T-cell (primary cell): ENCODE measurements at regions not wholly inside any gene's neighbourhood (a gene's known extent, or its start where the extent isn't known, plus 50 kb on each side); places are given as distances from the start of the nearest gene placed in this dataset.

Source experiments
- ATAC-seq, 4 experiments: fragments of 200-7000 bp in 3 of 4; fragments of 150-1000 bp in 1 of 4; cut with Tn5 transposase; replicated peaks in 1 of 4; 1 replicate in 3 of 4; 2 replicates in 1 of 4; pipeline ENCODE4 v1.10.0; 2021; ENCODE audit warnings: moderate library complexity in 3 of 4, mild to moderate bottlenecking in 2 of 4, moderate number of reproducible peaks in 1 of 4
- CTCF ChIA-PET, 2 donors: fragments of 300-600 bp; sonication (Branson Sonifier 250); formaldehyde crosslinking; loops; one replicate each; lab custom pipeline; 2022; ENCODE audit warnings: antibody characterized with exemption in 2 of 2; lab: Charles Lee
- POLR2A ChIA-PET, 2 donors: fragments of 300-600 bp; sonication (Branson Sonifier 250); formaldehyde crosslinking; loops; one replicate each; lab custom pipeline; 2022; ENCODE audit warnings: antibody characterized with exemption in 2 of 2; lab: Charles Lee
- DNase-seq, 35 experiments: peaks; one replicate each; pipeline versions ENCODE4 v3.0.0 to v3.0.0-alpha.2; 2013 to 2023
- H3K27ac ChIP-seq: one replicate; pipeline ENCODE4 v1.5.1; 2013; ENCODE audit warnings: low read length
- H3K27me3 ChIP-seq, 2 experiments: replicated peaks in 1 of 2; 1 replicate in 1 of 2; 2 replicates in 1 of 2; pipeline versions ENCODE4 v1.6.1 to v1.7.0; 2013; ENCODE audit warnings: low read length in 1 of 2, mixed read lengths in 1 of 2; ENCODE audit not compliant: control insufficient read depth in 2 of 2, insufficient read depth in 2 of 2; ENCODE audit errors: extremely low read depth in 1 of 2
- H3K36me3 ChIP-seq, 2 donors: 1 replicate in 1 of 2; 2 replicates in 1 of 2; pipeline versions ENCODE4 v1.6.1 to v1.7.0; 2013; ENCODE audit warnings: low read length in 1 of 2; ENCODE audit not compliant: control insufficient read depth in 2 of 2, insufficient read depth in 1 of 2; ENCODE audit errors: extremely low read depth in 1 of 2
- H3K4me1 ChIP-seq, 2 experiments: 1 replicate in 1 of 2; 2 replicates in 1 of 2; pipeline versions ENCODE4 v1.6.1 to v1.7.0; 2013; ENCODE audit warnings: low read length in 2 of 2, mixed read lengths in 1 of 2; ENCODE audit not compliant: insufficient read depth in 2 of 2, control insufficient read depth in 1 of 2; ENCODE audit errors: extremely low read depth in 1 of 2
- H3K4me3 ChIP-seq, 2 donors: 1 replicate in 1 of 2; 2 replicates in 1 of 2; pipeline versions ENCODE4 v1.5.1 to v1.7.0; 2013; ENCODE audit warnings: mild to moderate bottlenecking in 2 of 2, low read length in 1 of 2, moderate library complexity in 1 of 2; ENCODE audit not compliant: control insufficient read depth in 1 of 2; ENCODE audit errors: extremely low read depth in 1 of 2
- H3K9me3 ChIP-seq: 2 replicates; pipeline ENCODE4 v1.7.0; 2013
- H3K27ac Mint-ChIP-seq, 2 donors: one replicate each; pipeline ENCODE4 v1.8.0; 2020 to 2021; ENCODE audit warnings: mild to moderate bottlenecking in 2 of 2, mixed read lengths in 2 of 2
- H3K27me3 Mint-ChIP-seq, 2 donors: one replicate each; pipeline ENCODE4 v1.8.0; 2021 to 2022; ENCODE audit warnings: mixed read lengths in 2 of 2
- H3K36me3 Mint-ChIP-seq: one replicate; pipeline ENCODE4 v1.8.0; 2021; ENCODE audit warnings: mixed read lengths
- H3K4me1 Mint-ChIP-seq, 3 donors: one replicate each; pipeline ENCODE4 v1.8.0; 2020 to 2022; ENCODE audit warnings: mixed read lengths in 3 of 3, mild to moderate bottlenecking in 1 of 3
- H3K4me3 Mint-ChIP-seq, 3 donors: one replicate each; pipeline ENCODE4 v1.8.0; 2020 to 2022; ENCODE audit warnings: mild to moderate bottlenecking in 3 of 3, mixed read lengths in 3 of 3, moderate library complexity in 3 of 3
- H3K9me3 Mint-ChIP-seq, 3 donors: one replicate each; pipeline ENCODE4 v1.8.0; 2020 to 2022; ENCODE audit warnings: mixed read lengths in 3 of 3
- WGBS: methylation state at CpG from one replicate; pipeline ENCODE4 v1.1.5; 2013; ENCODE audit warnings: missing lambda C conversion rate; ENCODE audit not compliant: insufficient coverage; 5-methylcytosine and 5-hydroxymethylcytosine counted together

DNA sequence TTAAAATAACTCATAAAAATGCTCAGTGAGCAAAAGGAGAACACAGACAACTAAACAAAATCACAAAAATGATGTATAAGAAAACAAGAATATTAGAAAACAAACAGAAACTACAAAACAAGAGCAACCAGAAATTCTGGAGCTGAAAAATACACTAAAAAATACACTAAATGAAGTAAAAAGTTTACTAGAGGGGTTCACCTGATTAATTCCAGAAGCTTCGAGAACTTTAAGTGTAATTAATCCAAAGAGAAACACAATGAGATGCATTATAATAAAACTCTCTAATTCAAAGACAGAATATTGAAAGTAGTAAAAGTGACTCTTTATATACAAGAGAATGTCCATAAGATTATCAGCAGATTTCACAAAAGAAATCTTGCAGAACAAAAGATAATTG, 558.4 kb downstream of the CCER1 start:
- Histone ChIP-seq H3K4me3 (no peak overlapping the region), H3K9me3 (no peaks in the 10 kb centered on the region), H3K36me3 (no peaks in the 10 kb centered on the region), H3K27me3 (no peaks in the 10 kb centered on the region), H3K27ac (no peak overlapping the region), H3K4me1 (no peaks in the 10 kb centered on the region)
- no peak overlapping the region for H3K4me3 Mint-ChIP-seq
- H3K36me3 Mint-ChIP-seq: no peaks in the 10 kb centered on the region
- DNase-seq (no peak), ATAC-seq (no peak)
- peaks cover 0 to 23% (median 9%) of the 10 kb centered on the region in 3 donors for H3K9me3 Mint-ChIP-seq
- no peaks in the 10 kb centered on the region for H3K27me3 Mint-ChIP-seq
- ChIA-PET CTCF (interaction anchor here in 1 of 2 donors (0.5 kb wide), 1 partner anchor 796 kb away, joined by 3 read pairs; no protein-coding TSS in a partner anchor), POLR2A (no interaction called here)
- no CpG with 5 or more reads among the region's 1 CpG for WGBS
- H3K4me1 Mint-ChIP-seq: no peaks in the 10 kb centered on the region
- no peak overlapping the region for H3K27ac Mint-ChIP-seq

DNA sequence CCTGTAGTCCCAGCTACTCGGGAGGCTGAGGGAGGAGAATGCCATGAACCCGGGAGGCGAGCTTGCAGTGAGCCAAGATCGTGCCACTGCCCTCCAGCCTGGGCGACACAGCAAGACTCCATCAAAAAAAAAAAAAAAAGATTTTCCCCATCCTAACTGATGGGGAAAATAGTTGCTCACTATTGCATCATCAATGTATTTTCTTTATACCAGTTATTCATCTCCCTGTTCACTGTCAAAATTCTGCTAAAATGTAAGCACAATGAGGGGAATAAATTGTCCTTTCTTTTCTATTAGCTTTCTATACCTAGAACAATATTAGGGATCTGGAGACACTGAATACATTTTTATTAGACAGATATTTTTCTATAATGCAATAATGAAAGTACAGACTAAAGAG, 561.3 kb downstream of the CCER1 start:
- Mint-ChIP-seq H3K4me3 (no peak overlapping the region), H3K36me3 (no peaks in the 10 kb centered on the region), H3K4me1 (no peaks in the 10 kb centered on the region), H3K27ac (no peak overlapping the region), H3K9me3 (peaks cover 3 to 25% (median 10%) of the 10 kb centered on the region in 3 donors), H3K27me3 (no peaks in the 10 kb centered on the region)
- CTCF ChIA-PET: interaction anchor here in 1 of 2 donors (0.7 kb wide), 1 partner anchor 1636 kb away, joined by 3 read pairs; no protein-coding TSS in a partner anchor
- no peak for ATAC-seq
- DNase-seq: no peak
- Histone ChIP-seq H3K27ac (no peak overlapping the region), H3K4me1 (no peaks in the 10 kb centered on the region), H3K36me3 (no peaks in the 10 kb centered on the region), H3K9me3 (no peaks in the 10 kb centered on the region), H3K4me3 (no peak overlapping the region), H3K27me3 (no peaks in the 10 kb centered on the region)
- POLR2A ChIA-PET: no interaction called here
- no CpG with 5 or more reads among the region's 5 CpGs for WGBS

DNA sequence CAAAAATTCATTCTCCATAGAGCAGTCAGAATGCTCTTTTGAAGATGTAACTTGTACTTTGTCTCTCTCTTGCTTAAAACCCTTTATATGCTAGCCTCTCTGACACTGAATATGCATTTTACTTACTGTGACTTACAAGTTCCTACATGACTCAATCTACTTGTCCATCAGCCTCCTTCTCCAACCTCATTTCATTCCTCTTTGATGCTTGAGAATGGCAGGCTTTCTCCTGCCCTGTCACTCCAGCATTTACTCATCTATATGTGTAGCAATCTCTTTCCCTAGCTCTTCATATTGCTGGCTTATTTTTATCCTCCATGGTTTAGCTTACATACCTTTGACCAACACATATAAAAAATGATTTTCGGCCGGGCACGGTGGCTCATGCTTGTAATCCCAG, 561.9 kb downstream of the CCER1 start:
- Histone ChIP-seq H3K27ac (no peak overlapping the region), H3K27me3 (no peaks in the 10 kb centered on the region), H3K4me3 (no peak overlapping the region), H3K4me1 (no peaks in the 10 kb centered on the region), H3K36me3 (no peaks in the 10 kb centered on the region), H3K9me3 (no peaks in the 10 kb centered on the region)
- Mint-ChIP-seq H3K9me3 (peaks cover 3 to 25% (median 10%) of the 10 kb centered on the region in 3 donors), H3K27ac (no peak overlapping the region), H3K4me3 (no peak overlapping the region), H3K36me3 (no peaks in the 10 kb centered on the region), H3K4me1 (no peaks in the 10 kb centered on the region), H3K27me3 (no peaks in the 10 kb centered on the region)
- ChIA-PET POLR2A (interaction anchor here in 1 of 2 donors (0.7 kb wide), 1 partner anchor 37 kb away, joined by 4 read pairs; no protein-coding TSS in a partner anchor), CTCF (interaction anchor here in 1 of 2 donors (0.7 kb wide), 1 partner anchor 1635 kb away, joined by 3 read pairs; no protein-coding TSS in a partner anchor)
- no peak for DNase-seq
- no peak for ATAC-seq
- 94% methylated on average over 3 of the region's 3 CpGs for WGBS

DNA sequence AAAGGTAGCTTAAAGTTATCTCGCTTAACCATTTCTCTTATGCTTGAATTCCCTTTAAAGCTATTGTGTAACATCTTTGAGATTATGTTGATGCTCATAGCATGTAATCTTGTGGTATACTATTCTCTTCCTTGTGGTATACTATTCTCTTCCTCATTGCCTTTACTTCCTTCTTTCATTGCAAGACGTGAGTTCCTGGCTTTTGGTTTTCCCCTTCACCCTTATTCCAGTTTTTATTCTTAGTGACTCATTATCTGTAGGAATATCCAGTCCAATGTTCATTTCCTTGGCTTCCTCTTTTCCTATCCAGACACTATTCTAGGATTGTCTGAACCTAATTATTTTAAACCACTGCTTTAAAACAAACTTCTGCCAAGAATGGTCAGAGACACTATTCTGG, 564.0 kb downstream of the CCER1 start:
- POLR2A ChIA-PET: no interaction called here
- no peaks in the 10 kb centered on the region for H3K4me1 Mint-ChIP-seq

DNA sequence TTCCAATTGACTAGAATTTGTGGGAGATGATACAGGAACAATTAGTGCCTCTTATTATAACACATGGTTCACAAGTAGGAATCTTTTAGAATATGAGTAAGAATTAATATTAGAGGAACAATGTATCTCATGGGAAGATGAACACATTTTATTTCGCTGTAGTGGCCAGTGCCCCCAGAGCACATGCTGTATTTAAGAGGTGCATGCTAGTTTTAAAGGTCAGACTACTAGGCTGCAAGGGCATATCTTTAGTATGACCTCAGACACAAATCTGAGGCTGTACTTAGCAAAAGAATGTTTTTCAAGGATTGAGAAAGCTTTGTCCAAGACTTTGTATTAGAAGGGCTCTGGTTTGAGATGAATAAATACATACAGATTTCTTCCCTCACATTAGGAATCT, 586.9 kb downstream of the CCER1 start:
- H3K9me3 Mint-ChIP-seq: no peaks in the 10 kb centered on the region
- H3K4me3 Mint-ChIP-seq: no peak overlapping the region
- Histone ChIP-seq H3K27me3 (no peaks in the 10 kb centered on the region), H3K9me3 (no peaks in the 10 kb centered on the region), H3K4me3 (no peak overlapping the region), H3K36me3 (no peaks in the 10 kb centered on the region), H3K27ac (no peak overlapping the region), H3K4me1 (no peaks in the 10 kb centered on the region)
- no peaks in the 10 kb centered on the region for H3K4me1 Mint-ChIP-seq
- H3K36me3 Mint-ChIP-seq: no peaks in the 10 kb centered on the region
- no peaks in the 10 kb centered on the region for H3K27me3 Mint-ChIP-seq
- ATAC-seq: no peak
- no peak overlapping the region for H3K27ac Mint-ChIP-seq
- ChIA-PET POLR2A (no interaction called here), CTCF (no interaction called here)
- 71% methylated on average over 1 of the region's 1 CpG for WGBS
- no peak for DNase-seq

More for the DNA sequence above, 564.0 kb downstream of the CCER1 start:
- Histone ChIP-seq H3K4me3 (no peak overlapping the region), H3K9me3 (no peaks in the 10 kb centered on the region), H3K27ac (no peak overlapping the region), H3K27me3 (no peaks in the 10 kb centered on the region), H3K4me1 (no peaks in the 10 kb centered on the region), H3K36me3 (no peaks in the 10 kb centered on the region)
- Mint-ChIP-seq H3K27ac (no peak overlapping the region), H3K9me3 (peaks cover 3 to 13% (median 7%) of the 10 kb centered on the region in 3 donors), H3K27me3 (no peaks in the 10 kb centered on the region), H3K36me3 (no peaks in the 10 kb centered on the region), H3K4me3 (no peak overlapping the region)
- ATAC-seq (no peak), DNase-seq (no peak)
- WGBS: no CpG with 5 or more reads among the region's 2 CpGs
- CTCF ChIA-PET: no interaction called here

DNA sequence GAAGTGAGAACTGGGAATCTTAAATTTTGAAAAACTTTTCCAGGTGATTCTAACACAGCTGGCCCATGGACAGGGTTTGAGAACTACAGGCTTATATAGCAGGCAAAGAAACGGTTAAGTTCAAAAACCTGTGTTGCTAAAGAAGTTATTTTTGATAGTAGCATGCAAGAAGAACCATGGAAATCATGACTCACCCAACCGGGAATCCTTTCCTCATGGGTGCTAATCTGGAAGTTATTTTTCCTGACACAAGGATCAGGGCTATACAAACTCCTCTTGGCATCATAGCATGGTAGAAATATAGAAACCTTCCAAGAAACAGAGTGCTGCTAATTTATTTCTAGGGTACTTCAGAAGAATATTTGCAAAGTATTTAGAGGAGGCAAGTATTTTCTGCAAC, 588.7 kb downstream of the CCER1 start:
- H3K27me3 Mint-ChIP-seq: no peaks in the 10 kb centered on the region
- no peaks in the 10 kb centered on the region for H3K36me3 Mint-ChIP-seq
- no peaks in the 10 kb centered on the region for H3K36me3 ChIP-seq
- H3K4me1 Mint-ChIP-seq: no peaks in the 10 kb centered on the region
- no peaks in the 10 kb centered on the region for H3K9me3 Mint-ChIP-seq
- ChIA-PET CTCF (no interaction called here), POLR2A (no interaction called here)
- no peaks in the 10 kb centered on the region for H3K4me1 ChIP-seq
- no peaks in the 10 kb centered on the region for H3K27me3 ChIP-seq
- H3K27ac Mint-ChIP-seq: no peak overlapping the region
- H3K27ac ChIP-seq: no peak overlapping the region
- WGBS: 75% methylated on average over 1 of the region's 2 CpGs
- ATAC-seq (no peak), DNase-seq (no peak)
- H3K4me3 ChIP-seq: no peak overlapping the region
- H3K4me3 Mint-ChIP-seq: no peak overlapping the region
- H3K9me3 ChIP-seq: no peaks in the 10 kb centered on the region

DNA sequence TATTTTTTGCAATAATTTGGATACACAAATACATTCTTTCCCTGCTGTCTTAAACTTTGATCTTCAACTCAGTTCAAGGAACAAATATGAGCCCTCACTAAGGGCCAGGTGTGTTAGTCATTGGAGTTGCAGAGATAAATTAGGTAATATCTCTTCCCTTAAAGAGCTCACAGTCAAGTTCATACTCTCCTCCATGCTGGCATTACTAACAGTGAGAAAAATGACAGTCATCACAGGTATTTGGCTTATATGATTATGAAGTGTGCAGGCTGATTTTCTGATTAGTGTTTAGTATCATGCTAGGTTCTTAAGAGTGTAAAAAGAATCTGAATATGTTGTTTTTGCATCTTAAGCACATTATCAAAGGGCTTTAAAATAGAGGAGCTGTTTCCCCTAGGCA, 594.7 kb downstream of the CCER1 start:
- no peak for ATAC-seq
- peaks cover 0 to 3% of the 10 kb centered on the region in 2 donors for H3K27me3 Mint-ChIP-seq
- no peaks in the 10 kb centered on the region for H3K36me3 ChIP-seq
- ChIA-PET CTCF (interaction anchor here in 1 of 2 donors (0.6 kb wide), 1 partner anchor 19 kb away, joined by 3 read pairs; no protein-coding TSS in a partner anchor), POLR2A (no interaction called here)
- no peaks in the 10 kb centered on the region for H3K4me1 ChIP-seq
- H3K27ac ChIP-seq: no peak overlapping the region
- H3K27me3 ChIP-seq: no peaks in the 10 kb centered on the region
- H3K9me3 ChIP-seq: no peaks in the 10 kb centered on the region
- no peak overlapping the region for H3K27ac Mint-ChIP-seq
- no peak overlapping the region for H3K4me3 ChIP-seq
- H3K36me3 Mint-ChIP-seq: no peaks in the 10 kb centered on the region
- no peaks in the 10 kb centered on the region for H3K9me3 Mint-ChIP-seq
- no peak overlapping the region for H3K4me3 Mint-ChIP-seq
- no peak for DNase-seq
- H3K4me1 Mint-ChIP-seq: no peaks in the 10 kb centered on the region
